Stimulated activated CD4-positive, alpha-beta T cell treated with anti-CD3 and anti-CD28 coated beads, Interleukin-15, amount 100 ng/mL, for 1 hour (primary cell): ENCODE measurements at regions not wholly inside any gene's neighbourhood (a gene's known extent, or its start where the extent isn't known, plus 50 kb on each side); places are given as distances from the start of the nearest gene placed in this dataset.
"Not testable (repeated sequence)": the region's sequence is repeated elsewhere in the genome, so short reads cannot be mapped to it uniquely, and the experiment has no call there.

Source experiments
- DNase-seq, 2 donors: peaks; one replicate each; pipeline ENCODE4 v3.0.0-alpha.2; 2020; ENCODE audit warnings: low read depth in 1 of 2, low spot score in 1 of 2

- DNase-seq: no peak
These were observed 231.3 kb upstream of the SHH start for GRCh38 chr7:156043416-156044178.

GRCh38 chr7:156041398-156041797 is 229.1 kb upstream of the SHH start:
- DNase-seq: no peak

GRCh38 chr7:156039971-156040677 is 227.9 kb upstream of the SHH start:
- DNase-seq: no peak

GRCh38 chr7:156039194-156039593 is 226.9 kb upstream of the SHH start:
- DNase-seq: no peak

GRCh38 chr7:156038345-156038744 is 226.1 kb upstream of the SHH start:
- DNase-seq: no peak

GRCh38 chr7:156036153-156036552 is 223.9 kb upstream of the SHH start:
- no peak for DNase-seq

DNA sequence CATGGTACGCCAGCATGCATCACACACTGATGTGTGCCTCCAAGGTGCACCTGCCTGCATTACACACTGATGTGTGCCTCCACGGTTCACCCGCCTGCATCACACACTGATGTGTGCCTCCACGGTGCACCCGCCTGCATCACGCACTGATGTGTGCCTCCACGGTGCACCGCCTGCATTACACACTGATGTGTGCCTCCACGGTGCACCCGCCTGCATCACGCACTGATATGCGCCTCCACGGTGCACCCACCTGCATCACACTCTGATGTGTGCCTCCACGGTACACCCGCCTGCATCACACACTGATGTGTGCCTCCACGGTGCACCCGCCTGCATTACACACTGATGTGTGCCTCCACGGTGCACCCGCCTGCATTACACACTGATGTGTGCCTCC is 223.1 kb upstream of the SHH start:
- not testable (repeated sequence) for DNase-seq

DNA sequence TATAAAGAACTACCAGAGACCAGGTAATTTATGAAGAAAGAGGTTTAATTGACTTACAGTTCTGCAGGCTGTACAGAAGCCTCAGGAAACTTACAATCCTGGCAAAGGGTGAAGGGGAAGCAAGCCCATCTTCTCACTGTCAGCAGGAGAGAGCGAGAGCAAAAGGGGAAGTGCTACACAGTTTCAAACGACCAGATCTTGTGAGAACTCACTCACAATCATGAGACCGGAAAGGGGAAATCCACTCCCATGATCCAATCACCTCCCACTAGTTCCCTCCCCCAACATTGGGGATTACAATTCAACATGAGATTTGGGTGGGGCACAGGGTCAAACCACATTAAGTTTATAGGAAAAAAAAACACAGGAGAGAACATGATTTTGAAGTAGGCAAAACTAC is 222.1 kb upstream of the SHH start:
- DNase-seq: no peak

- no peak for DNase-seq
These were observed 220.7 kb upstream of the SHH start for GRCh38 chr7:156032973-156033372.

GRCh38 chr7:156031679-156032478 is 219.6 kb upstream of the SHH start:
- no peak for DNase-seq

DNA sequence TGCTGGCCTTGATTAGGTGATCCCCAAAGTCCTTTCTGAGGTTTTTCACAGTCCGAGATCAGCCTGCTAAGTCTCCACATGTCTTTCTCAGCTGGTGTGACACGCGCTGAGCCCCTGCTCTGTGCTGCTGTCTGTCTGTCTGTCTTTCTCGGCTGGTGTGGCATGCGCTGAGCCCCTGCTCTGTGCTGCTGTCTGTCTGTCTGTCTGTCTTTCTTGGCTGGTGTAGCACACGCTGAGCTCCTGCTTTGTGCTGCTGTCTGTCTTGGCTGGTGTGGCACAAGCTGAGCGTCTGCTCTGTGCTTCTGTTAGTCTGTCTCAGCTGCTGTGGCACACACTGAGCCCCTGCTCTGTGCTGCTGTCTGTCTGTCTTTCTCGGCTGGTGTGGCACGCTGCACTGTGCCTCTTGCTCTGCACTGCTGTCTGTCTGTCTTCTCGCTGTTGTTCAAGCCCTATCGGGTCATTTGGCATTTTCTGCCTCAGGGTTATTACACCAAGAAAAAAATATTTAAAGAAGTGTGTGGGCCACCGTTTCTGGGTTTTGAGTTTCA is 217.3 kb upstream of the SHH start:
- DNase-seq: no peak

- no peak for DNase-seq
These were observed 216.3 kb upstream of the SHH start for GRCh38 chr7:156028521-156028920.

DNA sequence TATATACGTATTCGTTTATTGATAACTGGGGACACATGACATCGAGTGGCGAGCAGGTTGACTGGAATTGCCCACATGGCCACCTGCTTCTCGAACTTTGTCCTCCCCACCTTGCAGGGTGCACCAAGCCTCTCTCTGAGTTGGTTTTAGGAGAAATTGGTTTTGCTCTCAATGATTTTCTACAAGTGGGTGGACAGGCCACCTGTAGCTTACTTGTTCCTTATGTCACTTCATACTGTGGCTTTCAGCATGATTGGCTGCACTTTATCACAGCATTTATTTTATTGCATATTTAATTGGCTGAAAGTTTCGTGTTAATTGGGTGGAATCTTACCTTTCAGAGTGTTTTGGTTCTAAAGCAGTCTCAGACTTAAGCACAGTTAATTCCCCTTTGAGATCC is 215.6 kb upstream of the SHH start:
- DNase-seq: no peak

DNA sequence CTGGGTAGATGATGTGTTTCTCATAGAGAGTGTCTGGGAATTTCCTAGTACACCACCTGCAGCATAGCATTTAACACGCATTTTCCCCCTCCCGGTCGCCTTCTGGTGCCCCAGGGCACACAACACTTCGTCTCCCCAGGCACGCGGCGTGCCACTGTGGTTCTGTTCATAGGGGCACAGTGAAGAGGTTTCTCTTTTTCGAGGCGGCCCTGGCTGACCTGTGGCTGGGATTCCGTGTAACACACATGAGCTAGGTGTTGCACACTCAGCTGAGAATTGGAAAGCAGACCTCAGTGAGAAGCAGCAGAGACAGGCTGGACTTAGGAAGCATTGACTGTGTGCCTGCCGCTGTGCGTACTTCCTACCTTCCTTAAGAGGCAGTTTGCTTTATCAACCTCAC is 214.3 kb upstream of the SHH start:
- DNase-seq: no peak

DNA sequence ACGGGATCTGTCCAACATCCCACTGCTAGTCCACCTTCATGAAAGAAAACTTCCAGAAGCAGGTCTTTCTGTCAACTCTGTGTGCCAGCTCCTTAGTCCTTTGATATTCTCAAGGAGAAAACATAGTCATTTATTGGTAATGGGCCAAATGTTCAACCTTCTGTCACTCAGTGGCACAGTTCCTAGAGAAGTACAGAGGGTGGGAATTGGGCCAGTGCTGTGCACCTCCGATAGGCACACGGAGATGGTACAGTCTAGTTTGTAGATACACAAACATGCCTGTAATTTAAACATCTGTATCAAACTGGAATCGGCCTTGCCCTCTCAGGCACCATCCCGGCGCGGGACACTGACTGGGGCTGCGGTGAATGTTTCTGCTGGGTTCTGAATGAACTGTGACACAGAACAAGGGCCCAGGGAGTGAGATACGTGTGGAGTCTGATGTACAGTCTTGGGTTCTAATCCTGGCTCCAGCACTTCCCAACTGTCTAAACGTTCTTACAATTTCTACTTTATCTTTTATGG is 213.9 kb upstream of the SHH start:
- DNase-seq: no peak

GRCh38 chr7:156025675-156026074 is 213.4 kb upstream of the SHH start:
- no peak for DNase-seq

GRCh38 chr7:156024201-156024600 is 211.9 kb upstream of the SHH start:
- DNase-seq: no peak

DNA sequence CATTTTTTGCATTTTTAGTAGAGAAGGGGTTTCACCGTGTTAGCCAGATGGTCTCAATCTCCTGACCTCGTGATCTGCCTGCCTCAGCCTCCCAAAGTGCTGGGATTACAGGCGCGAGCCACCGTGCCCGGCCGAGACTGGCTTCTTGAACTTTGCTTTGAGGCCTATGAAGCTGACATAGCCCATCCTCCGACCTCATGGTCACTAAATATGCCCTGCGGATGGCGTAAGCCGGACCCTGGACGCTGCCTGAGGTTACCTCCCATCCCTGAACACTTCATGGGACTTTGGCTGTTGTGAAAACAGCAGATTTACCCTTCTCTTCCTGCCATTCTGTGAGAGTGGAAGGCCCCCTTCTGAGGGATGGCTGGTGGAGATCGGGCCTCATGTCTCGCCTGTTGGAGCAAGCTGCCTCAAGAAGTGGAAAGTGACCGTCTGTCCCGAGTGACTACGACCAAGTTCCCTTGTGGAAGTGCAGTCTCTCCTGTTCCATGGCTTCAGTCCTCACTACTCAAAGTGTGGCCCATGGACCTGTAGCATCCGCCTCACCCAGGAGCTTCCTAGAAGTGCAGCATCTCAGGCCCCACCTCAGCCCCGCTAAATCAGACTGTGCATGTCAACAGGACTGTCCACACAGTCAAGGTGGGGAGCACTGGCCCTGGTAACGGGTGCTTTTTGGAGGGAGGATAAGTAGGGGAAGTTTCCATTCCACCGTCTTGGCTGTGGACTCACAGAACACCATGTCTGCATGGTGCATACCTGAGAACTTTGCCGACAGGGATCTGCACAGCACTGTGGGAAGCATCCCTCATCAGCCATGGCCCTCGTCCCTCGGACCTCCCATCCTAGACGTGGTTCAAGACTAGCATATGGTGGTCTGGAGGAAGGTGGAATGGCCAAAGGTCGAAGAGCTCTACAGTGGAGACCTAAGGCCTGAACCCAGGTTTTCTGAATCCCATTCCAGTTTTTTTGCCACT is 210.5 kb upstream of the SHH start:
- DNase-seq: no peak

GRCh38 chr7:156021471-156021870 is 209.2 kb upstream of the SHH start:
- no peak for DNase-seq

DNA sequence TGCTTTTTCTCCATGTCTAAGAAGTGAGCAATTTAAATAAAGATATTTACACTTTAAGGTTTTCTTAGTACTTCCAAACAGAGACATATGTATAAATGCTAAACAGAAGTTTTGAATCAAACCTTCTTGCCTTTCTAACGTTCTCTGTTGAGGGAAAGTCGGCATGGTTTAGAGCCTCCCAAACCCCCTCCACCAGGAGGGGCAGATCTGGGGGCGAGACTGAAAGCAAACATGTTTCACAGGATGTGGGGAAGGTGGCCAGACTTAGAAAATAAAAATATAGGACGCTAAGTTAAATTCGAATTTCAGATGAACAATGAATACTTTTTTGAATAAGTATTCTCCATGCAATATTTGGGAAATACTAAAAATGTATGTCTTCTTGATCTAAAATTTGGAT is 208.3 kb upstream of the SHH start:
- DNase-seq: no peak
